Coronary artery (tissue), 2 donors: ENCODE measurements at regions not wholly inside any gene's neighbourhood (a gene's known extent, or its start where the extent isn't known, plus 50 kb on each side); places are given as distances from the start of the nearest gene placed in this dataset.

Experiments used
- DNase-seq: peaks from one replicate; pipeline ENCODE4 v3.0.0-alpha.2; 2017; ENCODE audit warnings: low spot score
- H3K27ac ChIP-seq, 2 donors: fragments of 200-600 bp; sonication (generic); one replicate each; pipeline ENCODE4 v1.5.1; 2016 to 2019
- H3K4me3 ChIP-seq: fragments of 200-600 bp; sonication (generic); 2 replicates; pipeline ENCODE4 v1.5.1; 2016; ENCODE audit warnings: mild to moderate bottlenecking, moderate library complexity
- CTCF ChIP-seq: fragments of 200-600 bp; sonication (generic); IDR thresholded peaks from one replicate; pipeline ENCODE4 v1.5.1; 2019; ENCODE audit warnings: antibody characterized with exemption

GRCh38 chr16:73669535-73670274 is 621.8 kb upstream of the ZFHX3 start:
- DNase-seq = no peak
- Histone ChIP-seq H3K4me3 (no peak overlapping the region), H3K27ac (no peak overlapping the region)
- no peak for TF ChIP-seq CTCF

DNA sequence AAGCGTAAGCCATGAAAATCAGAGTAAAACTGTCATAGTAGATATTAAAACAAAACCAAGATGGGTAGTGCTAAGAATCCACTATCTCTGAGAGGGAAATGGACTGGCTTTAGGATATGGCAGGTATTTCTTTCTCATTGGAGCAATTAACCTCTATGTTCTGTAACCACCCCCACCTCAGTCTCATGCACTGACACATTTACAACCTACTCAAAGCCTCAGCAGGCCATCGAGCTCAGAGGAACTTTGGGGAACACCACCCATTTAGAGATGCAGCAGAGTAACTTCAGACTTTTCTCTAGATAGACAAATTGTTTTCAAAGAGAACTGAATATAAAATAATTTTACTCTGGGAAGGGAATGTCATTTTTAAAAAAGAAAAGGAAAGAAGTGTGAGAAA is 615.8 kb upstream of the ZFHX3 start:
- H3K27ac ChIP-seq = no peak overlapping the region
- H3K4me3 ChIP-seq = no peak overlapping the region
- TF ChIP-seq CTCF = no peak
- DNase-seq = no peak

GRCh38 chr16:73636196-73636595 is 588.3 kb upstream of the ZFHX3 start:
- Histone ChIP-seq H3K27ac (no peak overlapping the region), H3K4me3 (no peak overlapping the region)
- DNase-seq = no peak
- no peak for TF ChIP-seq CTCF

- no peak overlapping the region for H3K4me3 ChIP-seq
- no peak overlapping the region for H3K27ac ChIP-seq
- DNase-seq = no peak
- TF ChIP-seq CTCF = no peak
These were observed 581.1 kb upstream of the ZFHX3 start for GRCh38 chr16:73629011-73629410.

DNA sequence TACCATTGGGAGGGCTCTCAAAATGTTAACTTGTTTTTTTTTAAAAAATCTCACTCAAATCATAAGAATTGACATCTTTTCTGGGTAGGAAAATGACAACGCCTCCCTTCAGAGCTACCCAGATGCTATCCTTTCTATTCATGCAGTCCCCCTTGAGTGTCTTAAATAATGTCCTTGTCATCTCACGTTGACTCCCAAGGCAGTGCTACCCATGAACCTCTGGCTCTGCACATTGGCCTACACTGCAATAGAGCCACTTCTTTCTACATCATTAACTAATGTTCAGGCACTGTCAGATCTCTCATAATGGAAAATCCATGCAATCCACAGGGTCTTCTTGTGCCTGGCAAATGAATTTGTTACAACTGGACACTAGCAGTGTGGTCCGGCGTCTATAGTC is 569.8 kb upstream of the ZFHX3 start:
- no peak for TF ChIP-seq CTCF

DNA sequence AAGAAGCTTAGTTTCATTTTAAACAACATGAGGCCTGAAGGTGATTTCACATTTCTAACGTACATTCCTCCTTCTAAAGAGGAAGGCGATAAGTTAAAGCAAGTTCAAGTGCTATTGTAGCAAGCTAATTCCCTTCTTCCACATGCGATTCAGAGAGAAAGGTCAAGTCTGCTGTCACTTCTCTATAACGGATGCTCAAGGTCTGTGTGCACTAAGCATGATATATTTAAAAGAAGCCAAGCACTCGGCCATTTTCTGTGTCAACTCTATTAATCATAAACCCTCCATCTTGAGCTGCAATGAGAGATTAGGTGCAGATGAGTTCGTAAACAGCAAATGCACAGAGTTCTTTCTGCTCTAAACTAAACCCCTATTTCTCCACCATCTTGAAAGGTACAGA is 568.8 kb upstream of the ZFHX3 start:
- no peak for DNase-seq
- no peak for TF ChIP-seq CTCF
- Histone ChIP-seq H3K4me3 (no peak overlapping the region), H3K27ac (no peak overlapping the region)

More for the DNA sequence above, 569.8 kb upstream of the ZFHX3 start:
- Histone ChIP-seq H3K4me3 (no peak overlapping the region), H3K27ac (no peak overlapping the region)
- no peak for DNase-seq

GRCh38 chr16:73616166-73616753 is 568.3 kb upstream of the ZFHX3 start:
- no peak overlapping the region for H3K27ac ChIP-seq
- no peak overlapping the region for H3K4me3 ChIP-seq
- TF ChIP-seq CTCF = no peak
- DNase-seq = no peak
